ENCODE measurements at regions not wholly inside any gene's neighbourhood (a gene's known extent, or its start where the extent isn't known, plus 50 kb on each side); places are given as distances from the start of the nearest gene placed in this dataset.

GRCh38 chr16:73544826-73545225 lies 496.9 kb upstream of the ZFHX3 start:
- ChIA-PET POLR2A (no interaction called here), CTCF (no interaction called here)
- DNase-seq (ENCODE audit: extremely low spot score) = no peak
- TF ChIP-seq CTCF (IDR thresholded peaks at IDR 0.05; ENCODE audit: control extremely low read depth, extremely low read depth, low read depth, missing control alignments) = no peak

- DNase-seq (ENCODE audit: extremely low spot score) = no peak
Measured at GRCh38 chr16:73543970-73544599, 496.2 kb upstream of the ZFHX3 start.

GRCh38 chr16:73543331-73543969 lies 495.5 kb upstream of the ZFHX3 start:
- ChIA-PET POLR2A (no interaction called here), CTCF (no interaction called here)

More at GRCh38 chr16:73543970-73544599, 496.2 kb upstream of the ZFHX3 start:
- CTCF ChIA-PET = no interaction called here
- TF ChIP-seq CTCF (IDR thresholded peaks at IDR 0.05; ENCODE audit: control extremely low read depth, extremely low read depth, low read depth, missing control alignments) = no peak
- POLR2A ChIA-PET = no interaction called here

GRCh38 chr16:73542885-73543284 lies 495.0 kb upstream of the ZFHX3 start:
- no peak for TF ChIP-seq CTCF (IDR thresholded peaks at IDR 0.05; ENCODE audit: control extremely low read depth, extremely low read depth, low read depth, missing control alignments)
- ChIA-PET CTCF (interaction anchor here (1.3 kb wide), 2 partner anchors 8 to 12 kb away, joined by 3 read pairs; no protein-coding TSS in a partner anchor), POLR2A (no interaction called here)
- DNase-seq (ENCODE audit: extremely low spot score) = no peak

More at GRCh38 chr16:73543331-73543969, 495.5 kb upstream of the ZFHX3 start:
- TF ChIP-seq CTCF (IDR thresholded peaks at IDR 0.05; ENCODE audit: control extremely low read depth, extremely low read depth, low read depth, missing control alignments) = no peak
- DNase-seq (ENCODE audit: extremely low spot score) = no peak

- DNase-seq (ENCODE audit: extremely low spot score) = no peak
- no peak for TF ChIP-seq CTCF (IDR thresholded peaks at IDR 0.05; ENCODE audit: control extremely low read depth, extremely low read depth, low read depth, missing control alignments)
- ChIA-PET POLR2A (no interaction called here), CTCF (no interaction called here)
Measured at GRCh38 chr16:73537921-73538320, 490.0 kb upstream of the ZFHX3 start.

GRCh38 chr16:73536931-73537330 lies 489.0 kb upstream of the ZFHX3 start:
- ChIA-PET CTCF (no interaction called here), POLR2A (no interaction called here)
- no peak for TF ChIP-seq CTCF (IDR thresholded peaks at IDR 0.05; ENCODE audit: control extremely low read depth, extremely low read depth, low read depth, missing control alignments)
- no peak for DNase-seq (ENCODE audit: extremely low spot score)

Data from GM10248 (cell line).